GM13976 (cell line): ENCODE measurements at regions not wholly inside any gene's neighbourhood (a gene's known extent, or its start where the extent isn't known, plus 50 kb on each side); places are given as distances from the start of the nearest gene placed in this dataset.

Experiments
- DNase-seq: peaks from one replicate; pipeline ENCODE4 v3.0.0; 2012; ENCODE audit warnings: low spot score
- CTCF ChIP-seq: IDR thresholded peaks from 2 replicates; pipeline ENCODE4 v1.5.1; 2012; ENCODE audit warnings: borderline replicate concordance, mild to moderate bottlenecking; ENCODE audit not compliant: insufficient read depth; ENCODE audit errors: extremely low read depth, missing control alignments, control extremely low read depth
- in situ Hi-C: fragments of 300-500 bp; cut with MboI; formaldehyde crosslinking; loops from one replicate; pipeline ENCODE4 v1.12.0; 2022; ENCODE audit warnings: low sequenced_read_pairs, mixed read lengths, inconsistent platforms; ENCODE audit not compliant: unreplicated experiment

GRCh38 chr3:106795553-106795952, 581.7 kb upstream of the CCDC54 start:
- in situ Hi-C loops = no loop called here
- TF ChIP-seq CTCF = no peak
- no peak for DNase-seq

DNA sequence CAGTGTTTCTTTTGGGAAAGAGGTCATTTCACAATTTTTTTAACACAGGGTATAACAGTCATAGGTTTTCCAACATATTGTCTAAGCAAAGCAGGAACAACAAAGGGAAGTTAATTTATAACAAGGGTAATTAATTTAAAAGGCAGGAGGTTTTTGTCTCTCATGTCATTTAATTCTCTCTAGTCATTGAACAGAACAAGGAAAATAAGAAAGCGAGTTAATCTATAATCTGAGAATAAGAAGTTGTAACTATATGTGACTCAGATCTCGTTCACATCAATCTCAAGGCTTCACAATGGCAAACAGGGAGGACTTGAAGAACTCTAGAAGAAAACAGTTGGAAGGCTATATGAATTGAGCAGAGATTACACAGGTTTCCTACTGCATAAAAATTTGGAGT, 579.8 kb upstream of the CCDC54 start:
- no peak for DNase-seq
- TF ChIP-seq CTCF = no peak
- in situ Hi-C loops = no loop called here

- no peak for DNase-seq
- in situ Hi-C loops = no loop called here
- no peak for TF ChIP-seq CTCF
Measured at GRCh38 chr3:106805625-106806024, 571.6 kb upstream of the CCDC54 start.

DNA sequence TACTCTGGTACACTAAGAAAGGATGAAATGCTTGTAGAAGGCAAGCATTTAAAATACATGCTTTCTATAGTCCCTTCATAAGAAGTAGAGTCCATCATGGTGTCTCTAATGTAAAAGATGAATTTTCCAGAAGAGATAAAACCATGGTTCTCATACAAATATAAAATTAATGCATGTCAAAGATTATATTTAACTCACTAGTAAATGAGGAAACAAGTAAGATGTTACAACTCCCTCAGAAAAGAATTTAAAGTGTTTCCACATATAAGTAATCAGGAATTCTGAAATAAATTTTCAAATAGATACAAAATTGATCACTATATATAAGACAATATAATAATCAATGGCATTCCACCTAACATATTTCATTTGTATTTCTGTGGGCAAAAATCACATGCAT, 570.3 kb upstream of the CCDC54 start:
- TF ChIP-seq CTCF = no peak
- in situ Hi-C loops = no loop called here
- DNase-seq = no peak

DNA sequence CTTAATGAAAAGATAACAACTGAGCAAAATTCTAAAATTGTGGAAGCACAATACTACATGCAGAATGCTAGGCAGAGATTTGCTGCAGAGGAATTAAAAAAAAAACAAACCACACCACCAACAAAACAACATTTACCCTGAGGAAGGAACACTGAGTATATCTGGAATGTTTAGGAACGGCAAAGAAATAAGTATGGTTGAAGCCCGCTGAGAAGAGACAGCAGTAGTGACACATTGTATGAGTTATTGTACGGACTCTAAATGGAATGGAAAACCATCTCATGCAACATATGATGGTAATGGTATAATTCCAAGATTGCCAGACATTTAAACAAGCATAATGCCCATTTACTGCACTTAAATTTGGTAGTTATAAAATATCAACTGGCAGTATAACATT, 568.2 kb upstream of the CCDC54 start:
- DNase-seq = no peak
- in situ Hi-C loops = no loop called here
- TF ChIP-seq CTCF = no peak

- DNase-seq = no peak
- TF ChIP-seq CTCF = no peak
- in situ Hi-C loops = no loop called here
Measured at GRCh38 chr3:106809623-106810299, 567.5 kb upstream of the CCDC54 start.
